ENCODE measurements at regions not wholly inside any gene's neighbourhood (a gene's known extent, or its start where the extent isn't known, plus 50 kb on each side); places are given as distances from the start of the nearest gene placed in this dataset.
"Not testable (repeated sequence)": the region's sequence is repeated elsewhere in the genome, so short reads cannot be mapped to it uniquely, and the experiment has no call there.

GRCh38 chr12:116665666-116666304, 72.1 kb downstream of the SPRING1 start:
- POLR2A ChIA-PET: no interaction called here
- CTCF ChIA-PET: no interaction called here

GRCh38 chr12:116664085-116664484, 73.8 kb downstream of the SPRING1 start:
- DNase-seq (ENCODE audit: extremely low spot score): no peak
- no peak for TF ChIP-seq CTBP1 (IDR thresholded peaks at IDR 0.05; ENCODE audit: borderline replicate concordance)
- no peak for TF ChIP-seq FOXK2 (IDR thresholded peaks at IDR 0.05)
- TF ChIP-seq SP1 (IDR thresholded peaks at IDR 0.05): no peak
- TF ChIP-seq L3MBTL2 (conservative IDR thresholded peaks at IDR 0.05): no peak
- TF ChIP-seq SUZ12 (IDR thresholded peaks at IDR 0.05): no peak
- no peak for TF ChIP-seq FOXA1 (IDR thresholded peaks at IDR 0.05)
- no peak for TF ChIP-seq LEF1 (IDR thresholded peaks at IDR 0.05; ENCODE audit: borderline replicate concordance)
- TF ChIP-seq NFRKB (IDR thresholded peaks at IDR 0.05): no peak
- TF ChIP-seq ARNT (IDR thresholded peaks at IDR 0.05): no peak
- TF ChIP-seq HDGF (IDR thresholded peaks at IDR 0.05; ENCODE audit: borderline replicate concordance): no peak
- TF ChIP-seq BHLHE40 (IDR thresholded peaks at IDR 0.05; ENCODE audit: borderline replicate concordance): no peak
- no peak for TF ChIP-seq ELF4 (IDR thresholded peaks at IDR 0.05)
- TF ChIP-seq PKNOX1 (IDR thresholded peaks at IDR 0.05): no peak
- ChIA-PET POLR2A (no interaction called here), CTCF (no interaction called here)

More at GRCh38 chr12:116665666-116666304, 72.1 kb downstream of the SPRING1 start:
- no peak for DNase-seq (ENCODE audit: extremely low spot score)
- TF ChIP-seq SUZ12 (IDR thresholded peaks at IDR 0.05) (no peak), ELF4 (IDR thresholded peaks at IDR 0.05) (no peak), ZNF384 (IDR thresholded peaks at IDR 0.05) (no peak), CTBP1 (IDR thresholded peaks at IDR 0.05; ENCODE audit: borderline replicate concordance) (no peak), ARNT (IDR thresholded peaks at IDR 0.05) (no peak), L3MBTL2 (conservative IDR thresholded peaks at IDR 0.05) (no peak), LEF1 (IDR thresholded peaks at IDR 0.05; ENCODE audit: borderline replicate concordance) (no peak), PKNOX1 (IDR thresholded peaks at IDR 0.05) (no peak)

- no peak for DNase-seq (ENCODE audit: extremely low spot score)
- TF ChIP-seq PKNOX1 (IDR thresholded peaks at IDR 0.05) (no peak), NFRKB (IDR thresholded peaks at IDR 0.05) (no peak), ELF4 (IDR thresholded peaks at IDR 0.05) (no peak), FOXK2 (IDR thresholded peaks at IDR 0.05) (no peak), BHLHE40 (IDR thresholded peaks at IDR 0.05; ENCODE audit: borderline replicate concordance) (no peak), L3MBTL2 (conservative IDR thresholded peaks at IDR 0.05) (no peak)
- ChIA-PET POLR2A (no interaction called here), CTCF (no interaction called here)
Measured at GRCh38 chr12:116662612-116663144, 75.2 kb downstream of the SPRING1 start.

GRCh38 chr12:116661341-116661740, 76.5 kb downstream of the SPRING1 start:
- CTCF ChIA-PET: no interaction called here
- DNase-seq (ENCODE audit: extremely low spot score): no peak
- POLR2A ChIA-PET: no interaction called here
- no peak for TF ChIP-seq FOXK2 (IDR thresholded peaks at IDR 0.05)
- no peak for TF ChIP-seq FOXA1 (IDR thresholded peaks at IDR 0.05)
- TF ChIP-seq ELF4 (IDR thresholded peaks at IDR 0.05): no peak
- no peak for TF ChIP-seq TARDBP (IDR thresholded peaks at IDR 0.05)
- TF ChIP-seq CTBP1 (IDR thresholded peaks at IDR 0.05; ENCODE audit: borderline replicate concordance): no peak
- TF ChIP-seq SP1 (IDR thresholded peaks at IDR 0.05): no peak
- TF ChIP-seq NFRKB (IDR thresholded peaks at IDR 0.05): no peak
- no peak for TF ChIP-seq FOXM1 (IDR thresholded peaks at IDR 0.05; ENCODE audit: borderline replicate concordance)
- no peak for TF ChIP-seq PKNOX1 (IDR thresholded peaks at IDR 0.05)
- no peak for TF ChIP-seq HDGF (IDR thresholded peaks at IDR 0.05; ENCODE audit: borderline replicate concordance)
- TF ChIP-seq ZNF384 (IDR thresholded peaks at IDR 0.05): no peak
- no peak for TF ChIP-seq LEF1 (IDR thresholded peaks at IDR 0.05; ENCODE audit: borderline replicate concordance)

GRCh38 chr12:116660740-116661139, 77.1 kb downstream of the SPRING1 start:
- CTCF ChIA-PET; DNase-seq (ENCODE audit: extremely low spot score); POLR2A ChIA-PET: not testable (repeated sequence)

- TF ChIP-seq PKNOX1 (IDR thresholded peaks at IDR 0.05): no peak
- TF ChIP-seq FOXA1 (IDR thresholded peaks at IDR 0.05): no peak
- no peak for TF ChIP-seq SUZ12 (IDR thresholded peaks at IDR 0.05)
- TF ChIP-seq ARNT (IDR thresholded peaks at IDR 0.05): no peak
- no peak for TF ChIP-seq NFRKB (IDR thresholded peaks at IDR 0.05)
- TF ChIP-seq FOXM1 (IDR thresholded peaks at IDR 0.05; ENCODE audit: borderline replicate concordance): no peak
- TF ChIP-seq FOXK2 (IDR thresholded peaks at IDR 0.05): no peak
- TF ChIP-seq TARDBP (IDR thresholded peaks at IDR 0.05): no peak
- TF ChIP-seq SP1 (IDR thresholded peaks at IDR 0.05): no peak
- no peak for TF ChIP-seq CTBP1 (IDR thresholded peaks at IDR 0.05; ENCODE audit: borderline replicate concordance)
- no peak for TF ChIP-seq BHLHE40 (IDR thresholded peaks at IDR 0.05; ENCODE audit: borderline replicate concordance)
- TF ChIP-seq HDGF (IDR thresholded peaks at IDR 0.05; ENCODE audit: borderline replicate concordance): no peak
- ChIA-PET CTCF (no interaction called here), POLR2A (no interaction called here)
- no peak for DNase-seq (ENCODE audit: extremely low spot score)
Measured at GRCh38 chr12:116659771-116660481, 77.9 kb downstream of the SPRING1 start.

Data from HEK293T (cell line).